ENCODE measurements at regions not wholly inside any gene's neighbourhood (a gene's known extent, or its start where the extent isn't known, plus 50 kb on each side); places are given as distances from the start of the nearest gene placed in this dataset.
"Not testable (repeated sequence)": the region's sequence is repeated elsewhere in the genome, so short reads cannot be mapped to it uniquely, and the experiment has no call there.

- Histone ChIP-seq H3K23ac (ENCODE audit: low read depth, low read length, poor library complexity) (no peak overlapping the region), H3K36me3 (replicated peaks in 1 of 2; ENCODE audit: control insufficient read depth in 2 of 2, insufficient read depth in 2 of 2, low read length in 2 of 2) (no peaks in the 10 kb centered on the region), H3K27ac (replicated peaks; ENCODE audit: low read length) (no peak overlapping the region), H3K14ac (ENCODE audit: low read length) (no peak overlapping the region), H2BK5ac (ENCODE audit: low read length) (no peak overlapping the region), H4K8ac (ENCODE audit: low read depth, low read length) (no peak overlapping the region), H3K79me1 (ENCODE audit: low read depth, low read length) (no peaks in the 10 kb centered on the region), H3K18ac (ENCODE audit: low read length) (no peak overlapping the region), H2BK12ac (ENCODE audit: low read length) (no peak overlapping the region), H2BK15ac (ENCODE audit: low read length) (no peak overlapping the region), H3K9ac (ENCODE audit: low read depth, low read length, poor library complexity) (no peak overlapping the region), H4K91ac (ENCODE audit: low read depth, low read length, poor library complexity) (no peak overlapping the region), H3K4me2 (ENCODE audit: insufficient read depth, low read length, poor library complexity, severe bottlenecking) (no peak overlapping the region), H3K9me3 (replicated peaks in 1 of 2; ENCODE audit: control insufficient read depth in 2 of 2, insufficient read depth in 1 of 2, low read depth in 1 of 2, low read length in 2 of 2) (no peaks in the 10 kb centered on the region), H2BK120ac (ENCODE audit: low read depth, low read length) (no peak overlapping the region), H2AK5ac (ENCODE audit: low read depth, low read length) (no peak overlapping the region), H3K4ac (ENCODE audit: low read length) (no peak overlapping the region), H2AFZ (ENCODE audit: low read length) (no peak overlapping the region), H3K4me1 (ENCODE audit: control insufficient read depth in 2 of 2, insufficient read depth in 1 of 2, low read depth in 1 of 2, low read length in 2 of 2) (no peaks in the 10 kb centered on the region), H3K27me3 (ENCODE audit: control insufficient read depth in 3 of 3, insufficient read depth in 3 of 3, low read depth in 1 of 3, low read length in 3 of 3) (peaks cover 0 to 22% (median 0%) of the 10 kb centered on the region in 3 experiments), H3K4me3 (ENCODE audit: low read length in 2 of 2) (no peak overlapping the region)
- WGBS, 2 donors (ENCODE audit: extremely low coverage in 2 of 2, insufficient read length in 2 of 2, insufficient replicate concordance in 1 of 2), result no CpG with 5 or more reads among the region's 3 CpGs
- no peak for DNase-seq (ENCODE audit: low spot score)
Measured at GRCh38 chr15:66997212-66997611, 68.2 kb upstream of the SMAD3 start.

- not testable (repeated sequence) for H3K14ac ChIP-seq (ENCODE audit: low read length)
Measured at GRCh38 chr15:66998234-66998633, 67.2 kb upstream of the SMAD3 start.

GRCh38 chr15:66999046-66999968 is 66.1 kb upstream of the SMAD3 start:
- Histone ChIP-seq H3K18ac (ENCODE audit: low read length) (no peak overlapping the region), H2BK5ac (ENCODE audit: low read length) (no peak overlapping the region), H3K4ac (ENCODE audit: low read length) (no peak overlapping the region), H2AFZ (ENCODE audit: low read length) (no peak overlapping the region), H2BK120ac (ENCODE audit: low read depth, low read length) (no peak overlapping the region), H3K14ac (ENCODE audit: low read length) (no peak overlapping the region), H3K9me3 (replicated peaks in 1 of 2; ENCODE audit: control insufficient read depth in 2 of 2, insufficient read depth in 1 of 2, low read depth in 1 of 2, low read length in 2 of 2) (no peaks in the 10 kb centered on the region), H2BK15ac (ENCODE audit: low read length) (no peak overlapping the region), H2BK12ac (ENCODE audit: low read length) (no peak overlapping the region), H4K8ac (ENCODE audit: low read depth, low read length) (no peak overlapping the region), H3K79me1 (ENCODE audit: low read depth, low read length) (no peaks in the 10 kb centered on the region), H3K4me3 (ENCODE audit: low read length in 2 of 2) (no peak overlapping the region), H3K27me3 (ENCODE audit: control insufficient read depth in 3 of 3, insufficient read depth in 3 of 3, low read depth in 1 of 3, low read length in 3 of 3) (peaks cover 0 to 15% (median 0%) of the 10 kb centered on the region in 3 experiments), H4K91ac (ENCODE audit: low read depth, low read length, poor library complexity) (no peak overlapping the region), H3K9ac (ENCODE audit: low read depth, low read length, poor library complexity) (no peak overlapping the region), H3K23ac (ENCODE audit: low read depth, low read length, poor library complexity) (no peak overlapping the region), H2AK5ac (ENCODE audit: low read depth, low read length) (no peak overlapping the region), H3K27ac (replicated peaks; ENCODE audit: low read length) (no peak overlapping the region), H3K36me3 (replicated peaks in 1 of 2; ENCODE audit: control insufficient read depth in 2 of 2, insufficient read depth in 2 of 2, low read length in 2 of 2) (no peaks in the 10 kb centered on the region), H3K4me2 (ENCODE audit: insufficient read depth, low read length, poor library complexity, severe bottlenecking) (no peak overlapping the region), H3K4me1 (ENCODE audit: control insufficient read depth in 2 of 2, insufficient read depth in 1 of 2, low read depth in 1 of 2, low read length in 2 of 2) (peaks cover 0 to 4% of the 10 kb centered on the region in 2 donors)
- WGBS, 2 donors (ENCODE audit: extremely low coverage in 2 of 2, insufficient read length in 2 of 2, insufficient replicate concordance in 1 of 2), result no CpG with 5 or more reads among the region's 1 CpG
- no peak for DNase-seq (ENCODE audit: low spot score)

More at GRCh38 chr15:66998234-66998633, 67.2 kb upstream of the SMAD3 start:
- H3K23ac ChIP-seq (ENCODE audit: low read depth, low read length, poor library complexity); H2BK15ac ChIP-seq (ENCODE audit: low read length); H4K91ac ChIP-seq (ENCODE audit: low read depth, low read length, poor library complexity); H3K4me2 ChIP-seq (ENCODE audit: insufficient read depth, low read length, poor library complexity, severe bottlenecking); H3K4me1 ChIP-seq (ENCODE audit: control insufficient read depth in 2 of 2, insufficient read depth in 1 of 2, low read depth in 1 of 2, low read length in 2 of 2); H2BK12ac ChIP-seq (ENCODE audit: low read length); H3K4me3 ChIP-seq (ENCODE audit: low read length in 2 of 2); DNase-seq (ENCODE audit: low spot score); H3K79me1 ChIP-seq (ENCODE audit: low read depth, low read length); H2BK120ac ChIP-seq (ENCODE audit: low read depth, low read length); H2BK5ac ChIP-seq (ENCODE audit: low read length); H3K9ac ChIP-seq (ENCODE audit: low read depth, low read length, poor library complexity); H2AFZ ChIP-seq (ENCODE audit: low read length); H2AK5ac ChIP-seq (ENCODE audit: low read depth, low read length); H4K8ac ChIP-seq (ENCODE audit: low read depth, low read length); H3K27ac ChIP-seq (replicated peaks; ENCODE audit: low read length); H3K9me3 ChIP-seq (replicated peaks in 1 of 2; ENCODE audit: control insufficient read depth in 2 of 2, insufficient read depth in 1 of 2, low read depth in 1 of 2, low read length in 2 of 2); H3K36me3 ChIP-seq (replicated peaks in 1 of 2; ENCODE audit: control insufficient read depth in 2 of 2, insufficient read depth in 2 of 2, low read length in 2 of 2); H3K18ac ChIP-seq (ENCODE audit: low read length); H3K4ac ChIP-seq (ENCODE audit: low read length): not testable (repeated sequence)
- WGBS, 2 donors (ENCODE audit: extremely low coverage in 2 of 2, insufficient read length in 2 of 2, insufficient replicate concordance in 1 of 2), result no CpG with 5 or more reads among the region's 1 CpG
- H3K27me3 ChIP-seq (ENCODE audit: control insufficient read depth in 3 of 3, insufficient read depth in 3 of 3, low read depth in 1 of 3, low read length in 3 of 3), result peaks cover 0 to 16% (median 0%) of the 10 kb centered on the region in 3 experiments

- no peak overlapping the region for H2BK15ac ChIP-seq (ENCODE audit: low read length)
- no peak overlapping the region for H2BK12ac ChIP-seq (ENCODE audit: low read length)
- no peak overlapping the region for H2AK5ac ChIP-seq (ENCODE audit: low read depth, low read length)
- H3K14ac ChIP-seq (ENCODE audit: low read length), result no peak overlapping the region
- H3K27me3 ChIP-seq (ENCODE audit: control insufficient read depth in 3 of 3, insufficient read depth in 3 of 3, low read depth in 1 of 3, low read length in 3 of 3), result peaks cover 0 to 4% (median 0%) of the 10 kb centered on the region in 3 experiments
- peaks cover 2 to 9% of the 10 kb centered on the region in 2 donors for H3K4me1 ChIP-seq (ENCODE audit: control insufficient read depth in 2 of 2, insufficient read depth in 1 of 2, low read depth in 1 of 2, low read length in 2 of 2)
- no peak overlapping the region for H2AFZ ChIP-seq (ENCODE audit: low read length)
- no peak for DNase-seq (ENCODE audit: low spot score)
- H3K23ac ChIP-seq (ENCODE audit: low read depth, low read length, poor library complexity), result no peak overlapping the region
- H3K4me3 ChIP-seq (ENCODE audit: low read length in 2 of 2), result no peak overlapping the region
- no peak overlapping the region for H4K91ac ChIP-seq (ENCODE audit: low read depth, low read length, poor library complexity)
- no peaks in the 10 kb centered on the region for H3K36me3 ChIP-seq (replicated peaks in 1 of 2; ENCODE audit: control insufficient read depth in 2 of 2, insufficient read depth in 2 of 2, low read length in 2 of 2)
- no peaks in the 10 kb centered on the region for H3K79me1 ChIP-seq (ENCODE audit: low read depth, low read length)
- H3K18ac ChIP-seq (ENCODE audit: low read length), result no peak overlapping the region
- H2BK120ac ChIP-seq (ENCODE audit: low read depth, low read length), result no peak overlapping the region
- no CpG with 5 or more reads among the region's 14 CpGs for WGBS, 2 donors (ENCODE audit: extremely low coverage in 2 of 2, insufficient read length in 2 of 2, insufficient replicate concordance in 1 of 2)
- H2BK5ac ChIP-seq (ENCODE audit: low read length), result no peak overlapping the region
- no peak overlapping the region for H3K4me2 ChIP-seq (ENCODE audit: insufficient read depth, low read length, poor library complexity, severe bottlenecking)
- no peak overlapping the region for H3K4ac ChIP-seq (ENCODE audit: low read length)
- no peak overlapping the region for H3K27ac ChIP-seq (replicated peaks; ENCODE audit: low read length)
- no peak overlapping the region for H3K9ac ChIP-seq (ENCODE audit: low read depth, low read length, poor library complexity)
- no peak overlapping the region for H4K8ac ChIP-seq (ENCODE audit: low read depth, low read length)
- H3K9me3 ChIP-seq (replicated peaks in 1 of 2; ENCODE audit: control insufficient read depth in 2 of 2, insufficient read depth in 1 of 2, low read depth in 1 of 2, low read length in 2 of 2), result no peaks in the 10 kb centered on the region
Measured at GRCh38 chr15:67000896-67001295, 64.5 kb upstream of the SMAD3 start.
